Loucy (cell line): ENCODE measurements at regions not wholly inside any gene's neighbourhood (a gene's known extent, or its start where the extent isn't known, plus 50 kb on each side); places are given as distances from the start of the nearest gene placed in this dataset.

Source experiments
- H2AFZ ChIP-seq: fragments of 200-600 bp; sonication (generic); 2 replicates; pipeline ENCODE4 v1.6.0; 2016; ENCODE audit warnings: antibody characterized with exemption, mild to moderate bottlenecking, low read length, moderate library complexity
- H3F3A ChIP-seq: fragments of 200-600 bp; 2 replicates; pipeline ENCODE4 v1.6.0; 2016; ENCODE audit warnings: antibody characterized with exemption, low read depth, mild to moderate bottlenecking
- H3K27me3 ChIP-seq: fragments of 200-600 bp; sonication (generic); 2 replicates; pipeline ENCODE4 v1.6.1; 2014; ENCODE audit warnings: low read length, mild to moderate bottlenecking; ENCODE audit not compliant: insufficient read depth, poor library complexity, severe bottlenecking
- H3K36me3 ChIP-seq: fragments of 200-600 bp; sonication (generic); 2 replicates; pipeline ENCODE4 v1.6.1; 2016; ENCODE audit warnings: low read length; ENCODE audit not compliant: insufficient read depth
- H3K4me1 ChIP-seq: fragments of 200-600 bp; sonication (generic); 2 replicates; pipeline ENCODE4 v1.5.1; 2014; ENCODE audit warnings: low read length, mild to moderate bottlenecking; ENCODE audit not compliant: insufficient read depth, poor library complexity, severe bottlenecking
- H3K4me2 ChIP-seq: fragments of 200-600 bp; sonication (generic); 2 replicates; pipeline ENCODE4 v1.6.0; 2014; ENCODE audit warnings: antibody characterized with exemption, low read length, low read depth, mild to moderate bottlenecking; ENCODE audit not compliant: poor library complexity, severe bottlenecking
- H3K4me3 ChIP-seq: fragments of 200-600 bp; sonication (generic); 2 replicates; pipeline ENCODE4 v1.5.1; 2014; ENCODE audit warnings: low read length, mild to moderate bottlenecking, mixed read lengths; ENCODE audit not compliant: poor library complexity, severe bottlenecking
- H3K79me2 ChIP-seq: fragments of 200-600 bp; sonication (generic); 2 replicates; pipeline ENCODE4 v1.6.1; 2014; ENCODE audit warnings: low read length; ENCODE audit not compliant: insufficient read depth
- H3K9ac ChIP-seq: fragments of 200-600 bp; sonication (generic); 2 replicates; pipeline ENCODE4 v1.6.0; 2014; ENCODE audit warnings: mild to moderate bottlenecking, low read depth, low read length, moderate library complexity; ENCODE audit not compliant: poor library complexity, severe bottlenecking
- H3K9me2 ChIP-seq: fragments of 200-600 bp; sonication (generic); replicated peaks from 2 replicates; pipeline ENCODE4 v1.6.1; 2016; ENCODE audit warnings: low read depth, low read length, mixed read lengths
- H3K9me3 ChIP-seq: fragments of 200-600 bp; sonication (generic); 2 replicates; pipeline ENCODE4 v1.6.1; 2014; ENCODE audit warnings: mild to moderate bottlenecking, antibody characterized with exemption, low read length, low read depth; ENCODE audit not compliant: insufficient read depth
- H4K20me1 ChIP-seq: fragments of 200-600 bp; sonication (generic); 2 replicates; pipeline ENCODE4 v1.6.0; 2014; ENCODE audit warnings: antibody characterized with exemption, low read length, mild to moderate bottlenecking; ENCODE audit not compliant: insufficient read depth, poor library complexity, severe bottlenecking
- CTCF ChIP-seq: fragments of 200-600 bp; sonication (generic); conservative IDR thresholded peaks from 2 replicates; pipeline ENCODE4 v1.5.1; 2014; ENCODE audit warnings: mild to moderate bottlenecking, antibody characterized with exemption, low read length
- EZH2phosphoT487 ChIP-seq: fragments of 200-600 bp; IDR thresholded peaks from 2 replicates; pipeline ENCODE4 v1.6.1; 2018; ENCODE audit warnings: antibody characterized with exemption, mild to moderate bottlenecking, moderate library complexity, borderline replicate concordance

GRCh38 chr10:10623958-10624566 is 393.6 kb upstream of the CELF2 start:
- Histone ChIP-seq H3K9ac (no peak overlapping the region), H3K9me2 (no peaks in the 10 kb centered on the region), H3K27me3 (no peaks in the 10 kb centered on the region), H3K79me2 (no peaks in the 10 kb centered on the region), H3K36me3 (no peaks in the 10 kb centered on the region), H3F3A (no peaks in the 10 kb centered on the region), H3K4me2 (no peak overlapping the region), H3K4me3 (no peak overlapping the region), H2AFZ (no peak overlapping the region), H4K20me1 (no peaks in the 10 kb centered on the region), H3K9me3 (0 out of 2 replicates have a peak, but pooled peaks cover 6% of the 10 kb centered on the region), H3K4me1 (no peaks in the 10 kb centered on the region)
- TF ChIP-seq CTCF: no peak
- TF ChIP-seq EZH2phosphoT487: no peak

- no peaks in the 10 kb centered on the region for H3K36me3 ChIP-seq
- H3K4me3 ChIP-seq: no peak overlapping the region
- no peaks in the 10 kb centered on the region for H3K4me1 ChIP-seq
- no peaks in the 10 kb centered on the region for H3K79me2 ChIP-seq
- H2AFZ ChIP-seq: no peak overlapping the region
- no peak overlapping the region for H3K9ac ChIP-seq
- no peaks in the 10 kb centered on the region for H3K9me2 ChIP-seq
- TF ChIP-seq CTCF (no peak), EZH2phosphoT487 (no peak)
- no peaks in the 10 kb centered on the region for H3F3A ChIP-seq
- H3K9me3 ChIP-seq: 0 out of 2 replicates have a peak, but pooled peaks cover 1% of the 10 kb centered on the region
- H3K27me3 ChIP-seq: no peaks in the 10 kb centered on the region
- H4K20me1 ChIP-seq: no peaks in the 10 kb centered on the region
- no peak overlapping the region for H3K4me2 ChIP-seq
Measured at GRCh38 chr10:10624567-10624962, 393.1 kb upstream of the CELF2 start.

GRCh38 chr10:10625491-10625890 is 392.2 kb upstream of the CELF2 start:
- H3F3A ChIP-seq: no peaks in the 10 kb centered on the region
- H3K27me3 ChIP-seq: no peaks in the 10 kb centered on the region
- no peak overlapping the region for H3K4me3 ChIP-seq
- H2AFZ ChIP-seq: no peak overlapping the region
- no peaks in the 10 kb centered on the region for H3K79me2 ChIP-seq
- TF ChIP-seq CTCF: no peak
- no peak for TF ChIP-seq EZH2phosphoT487
- no peaks in the 10 kb centered on the region for H4K20me1 ChIP-seq
- no peak overlapping the region for H3K9ac ChIP-seq
- H3K36me3 ChIP-seq: no peaks in the 10 kb centered on the region
- no peaks in the 10 kb centered on the region for H3K4me1 ChIP-seq
- no peaks in the 10 kb centered on the region for H3K9me2 ChIP-seq
- H3K9me3 ChIP-seq: no peaks in the 10 kb centered on the region
- no peak overlapping the region for H3K4me2 ChIP-seq
